ENCODE measurements at regions not wholly inside any gene's neighbourhood (a gene's known extent, or its start where the extent isn't known, plus 50 kb on each side); places are given as distances from the start of the nearest gene placed in this dataset.
"Not testable (repeated sequence)": the region's sequence is repeated elsewhere in the genome, so short reads cannot be mapped to it uniquely, and the experiment has no call there.

DNA sequence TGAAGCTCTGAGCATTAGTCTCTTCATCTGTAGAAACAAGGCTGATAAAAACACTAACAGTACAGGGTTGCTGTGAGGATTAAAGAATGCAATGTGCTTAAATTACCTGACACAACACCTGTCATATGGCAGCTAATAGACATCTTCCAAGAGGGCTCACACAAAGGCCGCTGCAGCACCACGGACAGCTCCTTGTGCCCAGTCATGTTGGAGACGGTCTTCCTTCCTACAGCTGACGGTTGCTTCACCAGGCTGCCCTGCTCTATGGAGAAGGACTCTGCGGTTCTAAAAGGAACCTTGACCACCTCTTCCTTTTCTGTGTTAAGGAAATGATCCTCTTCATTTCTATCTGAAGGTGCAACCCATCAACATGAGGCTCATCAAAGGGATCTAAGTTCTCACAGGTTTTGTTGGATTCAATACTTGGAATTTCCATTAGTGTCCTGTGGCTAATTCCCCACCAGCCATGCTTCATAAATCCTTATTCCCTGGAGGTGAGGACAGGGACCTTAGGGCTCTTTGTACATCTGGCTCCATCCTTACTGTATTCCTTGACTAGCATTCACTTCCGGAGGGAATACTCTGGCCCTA is 138.9 kb upstream of the CES5A start:
- peak; percentile 0 for DNase-seq (ENCODE audit: low read depth)

DNA sequence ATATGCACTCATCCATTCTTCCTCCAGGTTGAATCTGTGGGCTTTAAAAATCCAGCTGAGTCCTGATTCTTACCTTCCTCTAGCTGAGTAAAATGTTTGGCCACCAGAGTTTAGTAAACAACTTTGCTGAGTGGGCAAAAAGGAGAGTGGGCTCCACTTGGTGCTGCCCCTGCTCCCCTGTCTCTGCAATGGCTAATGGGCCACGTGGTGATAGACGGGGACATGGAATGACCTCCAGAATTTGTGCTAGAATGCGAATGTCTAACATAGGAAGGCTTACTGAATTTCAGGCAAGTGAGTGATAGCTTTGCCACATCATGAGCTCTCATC is 137.3 kb upstream of the CES5A start:
- DNase-seq (ENCODE audit: low read depth): no peak

DNA sequence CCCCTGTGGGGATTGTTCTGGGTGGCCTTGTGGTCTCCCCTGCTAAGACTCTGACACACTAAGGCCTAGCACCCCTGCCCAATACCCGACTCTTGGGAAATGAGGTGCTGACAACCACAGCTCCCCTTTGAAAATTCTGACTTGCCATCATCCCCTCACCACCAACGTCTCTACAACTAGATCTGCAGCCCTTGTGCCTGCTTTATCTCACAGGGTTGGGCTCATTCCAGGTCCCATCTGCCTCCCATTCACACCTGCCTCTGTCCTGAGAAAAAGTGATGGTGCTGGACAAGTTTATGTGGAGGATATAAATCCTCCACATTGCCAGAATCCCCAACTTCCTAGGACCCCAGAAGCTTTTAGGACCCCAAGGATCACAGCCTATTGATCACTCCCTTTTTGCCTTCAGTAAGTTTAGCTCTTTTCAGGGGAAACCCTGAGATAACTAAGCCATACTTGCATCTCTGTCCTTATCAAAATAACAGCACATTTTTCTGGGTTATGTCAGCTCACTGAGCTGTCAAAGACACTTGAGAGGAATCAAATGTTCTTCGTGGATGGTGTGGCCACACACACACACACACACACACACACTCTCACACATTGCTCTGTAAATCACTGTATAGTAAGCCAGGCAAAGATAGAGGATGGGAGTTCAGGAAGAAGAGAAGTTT is 136.8 kb upstream of the CES5A start:
- no peak for DNase-seq (ENCODE audit: low read depth)

DNA sequence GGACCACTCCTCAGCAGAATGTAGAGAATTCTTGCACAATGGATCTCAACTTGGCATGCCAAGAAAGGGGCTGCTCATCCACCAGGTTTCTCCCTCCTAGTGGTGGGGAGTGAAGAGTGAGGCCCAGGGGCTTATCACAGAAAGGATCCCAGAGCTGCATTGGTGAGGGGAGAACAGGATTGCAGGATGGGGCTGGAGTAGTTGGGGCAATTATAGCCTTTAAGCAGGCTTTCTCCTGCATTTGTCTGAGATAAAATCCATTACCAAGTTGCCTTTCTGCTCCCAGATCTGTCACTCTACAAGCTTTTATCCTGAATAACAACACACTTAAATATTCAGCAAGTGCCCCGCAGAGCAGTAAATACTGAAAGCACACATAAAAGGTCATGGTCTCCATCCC is 130.8 kb upstream of the CES5A start:
- DNase-seq (ENCODE audit: low read depth): no peak

DNA sequence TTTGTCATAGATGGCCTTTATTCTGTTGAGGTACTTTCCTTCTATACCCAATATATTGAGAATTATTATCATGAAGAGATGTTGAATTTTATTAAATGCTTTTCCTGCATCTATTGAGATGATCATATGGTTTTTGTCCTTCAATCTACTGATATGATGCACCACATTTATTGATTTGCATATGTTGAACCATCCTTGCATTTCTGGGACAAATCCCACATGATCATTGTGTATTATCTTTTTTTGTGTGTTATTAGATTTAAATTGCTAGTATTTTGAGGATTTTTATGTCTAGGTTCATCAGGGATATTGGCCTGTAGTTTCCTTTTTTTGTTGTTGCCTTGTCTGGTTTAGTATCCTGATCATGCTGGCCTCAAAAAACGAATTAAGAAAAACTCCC is 124.5 kb upstream of the CES5A start:
- DNase-seq (ENCODE audit: low read depth): no peak

DNA sequence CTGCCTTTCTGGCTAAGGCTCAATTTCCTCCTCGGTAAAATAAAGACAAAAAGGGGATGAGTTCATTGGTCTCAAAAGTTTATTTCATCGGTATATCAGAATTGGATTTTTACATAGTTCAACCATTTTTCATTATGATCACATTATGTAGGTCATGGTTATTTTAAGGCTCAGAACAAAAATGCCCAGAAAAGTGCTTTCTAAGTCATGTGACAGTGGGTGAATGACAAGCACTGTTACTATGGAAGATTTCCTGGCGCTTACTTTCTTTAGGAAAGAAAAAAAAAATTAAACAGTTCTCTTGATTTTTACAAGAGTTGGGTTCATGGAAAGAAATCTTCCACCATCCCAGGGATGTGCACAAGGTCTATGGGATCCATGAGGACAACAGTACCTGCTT is 117.9 kb upstream of the CES5A start:
- no peak for DNase-seq (ENCODE audit: low read depth)

DNA sequence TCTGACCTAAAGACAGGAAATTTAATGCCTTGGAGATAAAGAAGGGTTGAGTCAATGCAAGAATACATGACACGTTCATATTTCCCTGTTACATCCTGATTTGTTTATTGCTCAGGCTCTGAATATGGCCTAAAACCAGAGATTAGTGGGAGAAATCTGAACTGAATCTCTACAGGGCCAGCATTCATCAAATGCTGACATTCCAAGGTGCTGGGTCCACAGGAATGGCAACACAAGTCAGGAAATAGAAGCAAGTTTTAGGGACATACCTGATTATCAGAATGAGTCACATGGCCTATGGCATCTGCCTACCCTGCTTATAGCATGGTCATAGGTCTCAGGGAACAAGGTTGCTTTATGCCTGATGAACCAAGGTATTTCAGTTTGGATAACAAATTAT is 117.4 kb upstream of the CES5A start:
- DNase-seq (ENCODE audit: low read depth): no peak

DNA sequence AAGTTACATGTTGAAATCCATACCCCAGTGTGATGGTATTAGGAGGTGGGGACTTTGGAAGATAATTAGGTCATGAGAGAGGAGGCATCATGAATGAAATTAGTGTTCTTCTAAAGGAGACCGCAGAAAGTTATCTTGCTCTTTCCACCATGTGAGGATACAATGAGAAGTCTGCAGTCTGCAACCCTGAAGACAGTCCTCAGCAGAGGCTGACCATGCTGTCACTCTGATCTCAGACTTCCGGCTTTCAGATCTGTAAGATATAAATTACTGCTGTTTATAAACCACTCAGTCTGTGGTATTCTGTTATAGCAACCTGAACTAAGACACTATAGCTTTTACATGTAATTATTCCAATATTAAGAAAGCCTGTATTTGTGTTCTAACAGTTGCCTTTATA is 116.7 kb upstream of the CES5A start:
- DNase-seq (ENCODE audit: low read depth): no peak

DNA sequence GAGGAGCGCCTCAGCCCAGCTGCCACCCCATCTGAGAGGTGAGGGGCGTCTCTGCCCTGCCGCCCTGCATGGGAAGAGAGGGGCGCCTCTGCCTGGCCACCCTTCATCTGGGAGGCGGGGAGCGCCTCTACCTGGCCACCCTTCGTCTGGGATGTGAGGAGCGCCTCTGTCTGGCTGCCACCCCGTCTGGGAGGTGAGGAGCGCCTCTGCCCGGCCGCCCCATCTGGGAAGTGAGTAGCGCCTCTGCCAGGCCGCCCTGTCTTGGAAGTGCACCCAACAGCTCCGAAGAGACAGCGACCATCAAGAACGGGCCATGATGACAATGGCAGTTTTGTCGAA is 114.4 kb upstream of the CES5A start:
- no peak for DNase-seq (ENCODE audit: low read depth)

DNA sequence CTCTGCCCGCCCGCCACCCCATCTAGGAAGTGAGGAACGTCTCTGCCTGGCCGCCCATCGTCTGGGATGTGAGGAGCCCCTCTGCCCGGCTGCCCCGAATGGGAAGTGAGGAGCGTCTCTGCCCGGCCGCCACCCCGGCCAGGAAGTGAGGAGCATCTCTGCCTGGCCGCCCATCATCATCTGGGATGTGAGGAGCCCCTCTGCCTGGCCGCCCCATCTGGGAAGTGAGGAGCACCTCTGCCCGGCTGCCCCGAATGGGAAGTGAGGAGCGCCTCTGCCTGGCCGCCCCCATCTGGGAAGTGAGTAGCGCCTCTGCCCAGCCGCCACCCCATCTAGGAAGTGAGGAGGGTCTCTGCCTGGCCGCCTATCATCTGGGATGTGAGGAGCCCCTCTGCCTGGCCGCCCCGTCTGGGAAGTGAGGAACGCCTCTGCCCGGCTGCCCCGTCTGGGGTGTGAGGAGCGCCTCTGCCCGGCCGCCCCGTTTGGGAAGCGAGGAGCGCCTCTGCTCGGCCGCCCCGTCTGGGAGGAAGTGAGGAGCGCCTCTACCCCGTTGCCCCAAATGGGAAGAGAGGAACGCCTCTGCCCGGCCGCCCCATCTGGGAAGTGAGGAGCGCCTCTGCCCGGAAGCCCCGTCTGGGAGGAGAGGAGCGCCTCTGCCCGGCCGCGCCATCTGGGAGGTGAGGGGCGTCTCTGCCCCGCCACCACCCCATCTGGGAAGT is 113.8 kb upstream of the CES5A start:
- not testable (repeated sequence) for DNase-seq (ENCODE audit: low read depth)

DNA sequence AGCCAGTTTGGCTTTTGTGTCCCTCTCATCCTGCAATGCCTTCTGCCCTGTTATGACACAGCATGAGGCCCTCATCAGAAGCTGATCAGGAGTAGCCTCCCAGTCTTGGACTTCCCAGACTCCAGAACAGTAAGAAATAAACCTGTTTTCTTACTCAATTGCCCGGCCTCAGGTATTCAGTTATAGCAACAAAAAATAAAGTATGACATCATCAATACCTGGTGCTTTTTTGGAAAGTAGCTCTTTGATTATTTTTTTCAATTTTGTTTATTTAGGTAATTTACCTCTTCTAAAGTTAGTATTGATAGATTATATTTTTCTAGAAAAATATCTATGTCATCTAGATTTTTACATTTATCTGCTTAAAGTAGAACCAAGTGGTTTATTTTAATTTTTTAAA is 112.8 kb upstream of the CES5A start:
- DNase-seq (ENCODE audit: low read depth): no peak

DNA sequence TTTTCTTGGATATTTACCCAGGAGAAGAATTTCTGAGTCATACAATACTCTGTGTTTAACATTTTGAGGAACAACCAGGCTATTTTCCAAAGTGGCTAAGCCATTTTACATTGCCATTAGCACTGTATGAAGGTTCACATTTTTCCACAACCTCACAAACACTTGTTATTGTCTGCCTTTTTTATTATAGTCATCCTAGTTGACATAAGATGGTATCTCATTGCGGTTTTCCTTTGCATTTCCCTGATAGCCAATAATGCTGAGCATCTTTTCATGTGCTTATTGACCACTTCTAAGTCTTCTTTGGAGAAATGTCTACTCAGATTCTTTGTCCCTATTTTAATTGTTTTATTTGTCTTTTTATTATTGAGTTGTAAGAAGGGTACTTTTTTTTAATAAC is 107.4 kb upstream of the CES5A start:
- DNase-seq (ENCODE audit: low read depth): no peak

DNA sequence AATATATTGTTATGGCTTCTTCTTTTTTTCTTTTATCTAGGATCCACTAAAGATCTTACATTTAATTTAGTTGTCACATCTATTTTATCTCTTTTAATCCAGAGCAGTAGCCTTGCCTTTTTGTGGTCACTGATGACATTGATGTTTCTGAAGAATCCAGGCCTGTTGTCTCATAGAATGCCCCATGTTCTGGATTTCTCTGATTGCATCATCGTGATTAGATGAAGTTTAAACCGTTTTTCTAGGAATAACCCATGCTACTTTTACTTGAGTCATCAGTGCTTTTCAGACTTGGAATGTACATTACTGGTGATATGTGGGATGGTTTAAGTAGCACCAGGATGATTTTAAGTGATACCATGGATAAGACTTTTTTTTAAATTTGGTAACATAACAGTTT is 106.4 kb upstream of the CES5A start:
- DNase-seq (ENCODE audit: low read depth): no peak

DNA sequence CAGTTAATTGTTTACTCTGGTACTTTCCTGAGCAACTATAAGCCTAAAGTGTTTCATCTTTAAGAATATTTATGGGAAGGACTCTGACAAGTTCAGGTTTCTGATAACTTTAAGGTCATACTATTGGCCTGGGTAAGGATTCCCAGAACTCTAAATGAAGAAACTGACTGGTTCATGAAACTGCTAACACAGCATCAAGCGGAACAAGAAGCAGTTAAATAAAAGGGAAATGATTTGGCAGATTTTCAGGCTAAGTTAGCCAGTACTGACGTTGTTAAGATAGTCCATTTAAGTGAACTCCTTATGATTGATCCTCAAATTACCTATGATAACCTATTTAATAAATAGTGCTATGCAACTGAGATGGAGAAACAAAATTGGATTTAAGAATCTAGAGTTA is 101.6 kb upstream of the CES5A start:
- DNase-seq (ENCODE audit: low read depth): no peak

DNA sequence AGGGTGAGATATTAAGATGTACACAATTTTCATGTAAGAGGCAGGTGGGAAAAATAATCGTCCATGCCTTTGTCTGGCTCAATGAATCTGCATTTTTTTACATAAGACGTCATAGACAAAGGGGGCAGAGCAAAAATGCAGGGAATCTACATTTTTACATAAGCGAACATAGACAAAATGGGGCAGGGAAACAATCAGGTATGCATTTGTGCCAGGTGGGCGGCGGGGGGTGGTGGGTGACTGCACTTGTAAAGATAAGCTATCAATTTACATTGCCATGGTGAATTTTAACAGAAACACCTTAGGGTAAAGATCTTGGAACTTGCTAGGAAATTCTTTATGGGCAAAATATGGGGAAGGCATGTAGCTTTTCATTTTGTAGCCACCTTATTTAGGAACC is 96.3 kb upstream of the CES5A start:
- no peak for DNase-seq (ENCODE audit: low read depth)

DNA sequence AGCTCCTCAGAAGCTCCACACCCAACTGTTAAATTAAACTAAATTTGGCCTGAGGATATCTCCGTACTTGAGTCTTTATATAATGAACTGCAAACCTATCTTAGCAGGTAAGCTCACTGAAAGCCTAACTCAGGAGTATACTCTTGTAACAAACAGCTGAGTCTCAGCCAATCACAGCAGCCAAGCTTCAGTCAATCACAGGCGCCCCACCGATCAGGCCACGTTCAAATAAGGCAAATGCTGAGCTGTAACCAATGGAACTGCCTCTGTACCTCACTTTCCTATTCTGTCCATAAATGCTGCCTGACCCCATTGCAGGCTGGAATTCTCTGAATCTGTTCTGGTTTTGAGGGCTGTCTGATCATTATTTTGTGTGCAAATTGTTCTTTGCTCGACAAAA is 93.0 kb upstream of the CES5A start:
- DNase-seq (ENCODE audit: low read depth): no peak

DNA sequence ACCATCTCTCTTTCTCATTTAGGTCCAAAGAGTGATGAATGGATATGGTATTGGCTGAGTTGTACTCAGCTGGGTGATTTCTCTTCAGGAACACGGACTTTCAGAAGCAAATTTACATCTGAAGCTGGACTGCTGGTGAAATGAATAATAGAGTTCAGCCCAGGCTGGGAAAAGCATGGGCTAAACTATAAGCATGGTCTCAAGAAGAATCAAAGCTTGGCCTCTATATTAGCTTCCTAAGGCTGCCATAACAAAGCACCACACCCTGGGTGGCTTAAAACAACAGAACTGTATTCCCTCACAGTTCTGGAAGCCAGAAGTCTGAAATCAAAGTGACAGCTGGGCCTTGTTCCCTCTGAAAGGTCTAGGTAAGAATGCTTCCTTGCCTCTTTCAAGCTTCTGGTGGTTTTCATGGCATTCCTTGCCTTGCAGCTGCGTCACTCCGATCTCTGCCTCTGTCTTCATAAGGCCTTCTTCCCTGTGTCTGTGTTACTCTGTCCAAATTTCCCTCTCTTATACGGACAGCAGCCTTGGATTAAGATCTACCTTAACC is 89.8 kb upstream of the CES5A start:
- no peak for DNase-seq (ENCODE audit: low read depth)

DNA sequence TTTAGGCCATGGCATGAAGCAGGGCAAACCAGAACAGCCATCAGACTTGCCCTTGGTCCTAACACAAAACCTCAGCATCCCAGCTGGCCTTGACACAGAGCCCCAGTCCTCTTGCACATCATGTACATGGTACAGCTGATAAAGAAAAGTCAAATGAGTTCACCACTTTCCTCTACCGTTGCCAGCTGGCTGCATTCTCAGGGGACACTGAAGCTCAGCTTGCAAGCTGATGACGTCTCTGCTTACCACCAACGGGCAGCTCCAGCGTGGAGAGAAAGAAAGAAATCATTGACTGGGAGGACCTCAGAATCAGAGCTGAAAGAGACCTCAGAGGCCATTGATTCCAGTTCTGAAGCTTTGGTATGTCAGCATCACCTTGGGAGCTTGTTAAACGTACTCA is 80.7 kb upstream of the CES5A start:
- peak; percentile 7 for DNase-seq (ENCODE audit: low read depth)

DNA sequence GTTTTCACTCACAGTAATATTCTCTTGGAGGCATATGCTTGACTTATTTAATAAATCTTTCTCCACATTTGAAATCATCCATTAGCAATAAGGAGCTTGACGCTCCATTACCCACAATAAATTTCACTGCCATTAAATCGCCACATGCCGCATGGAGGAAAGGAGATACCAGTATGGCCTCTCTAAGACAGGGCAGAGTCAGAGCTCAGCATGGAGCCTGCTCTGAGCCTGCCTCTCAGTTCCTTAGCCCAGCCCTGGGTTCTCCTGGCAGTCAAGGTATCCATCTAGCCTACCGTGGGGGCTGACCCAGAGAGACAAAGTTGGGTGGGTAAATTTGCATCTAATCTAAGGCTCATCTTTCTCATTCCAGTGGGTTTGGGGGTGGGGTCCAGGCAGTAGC is 80.3 kb upstream of the CES5A start:
- no peak for DNase-seq (ENCODE audit: low read depth)

DNA sequence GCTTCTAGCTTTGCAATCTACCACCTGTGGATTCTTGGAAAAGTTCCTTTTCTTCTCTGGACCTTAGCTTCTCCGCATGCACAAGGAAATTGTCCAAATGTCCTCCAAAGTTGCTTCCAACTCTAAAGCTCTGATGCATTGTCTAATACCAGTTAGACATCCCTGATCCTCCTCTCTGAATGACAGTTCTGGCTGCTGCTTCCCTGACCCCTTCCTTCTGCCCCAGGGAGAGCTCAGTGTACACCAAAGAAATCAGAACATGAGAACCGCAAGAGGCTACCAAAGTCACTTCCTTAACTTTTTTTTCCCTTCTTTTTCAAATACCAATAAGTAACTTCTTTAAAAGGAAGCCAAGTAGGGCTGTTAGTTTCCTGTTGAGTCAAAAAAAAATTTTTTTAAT is 79.7 kb upstream of the CES5A start:
- DNase-seq (ENCODE audit: low read depth): no peak

DNA sequence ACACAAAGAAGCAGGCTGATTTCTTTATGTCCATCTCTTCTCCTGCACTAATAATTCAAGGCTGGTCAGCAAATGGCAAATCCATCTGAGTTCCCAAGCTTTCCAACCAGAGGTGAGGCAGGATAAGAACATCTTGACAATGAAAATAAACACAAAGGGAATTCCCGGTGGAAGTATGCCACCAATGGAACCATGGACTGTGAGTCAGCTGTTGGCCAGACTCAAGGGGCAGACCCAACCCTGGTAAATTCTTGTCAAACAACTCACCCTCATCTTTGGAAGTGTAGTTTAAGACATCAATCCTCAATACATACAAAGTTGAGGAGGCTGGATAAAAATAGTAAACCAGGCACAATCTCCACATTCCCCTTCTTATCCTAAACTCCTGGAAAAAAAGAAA is 74.3 kb upstream of the CES5A start:
- DNase-seq (ENCODE audit: low read depth): peak; percentile 2

DNA sequence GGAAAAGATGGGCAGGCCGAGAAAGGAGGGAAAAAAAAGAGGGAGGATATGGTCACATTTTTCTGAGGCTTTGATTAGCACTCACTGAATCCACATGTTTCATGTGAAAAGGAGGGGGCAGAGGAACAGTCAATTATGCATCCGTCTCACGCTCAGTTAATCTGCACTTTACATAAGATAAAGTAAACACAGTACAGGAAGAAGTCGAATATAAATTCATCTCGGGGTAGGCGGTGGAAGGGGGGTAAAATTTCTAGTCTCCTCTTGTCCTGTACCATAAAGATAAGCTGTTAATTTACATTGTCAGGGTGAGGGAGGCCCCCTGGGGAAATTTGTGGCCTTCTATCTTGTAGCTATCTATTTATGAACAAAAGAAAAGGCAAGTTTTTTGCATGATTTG is 73.1 kb upstream of the CES5A start:
- DNase-seq (ENCODE audit: low read depth): no peak

DNA sequence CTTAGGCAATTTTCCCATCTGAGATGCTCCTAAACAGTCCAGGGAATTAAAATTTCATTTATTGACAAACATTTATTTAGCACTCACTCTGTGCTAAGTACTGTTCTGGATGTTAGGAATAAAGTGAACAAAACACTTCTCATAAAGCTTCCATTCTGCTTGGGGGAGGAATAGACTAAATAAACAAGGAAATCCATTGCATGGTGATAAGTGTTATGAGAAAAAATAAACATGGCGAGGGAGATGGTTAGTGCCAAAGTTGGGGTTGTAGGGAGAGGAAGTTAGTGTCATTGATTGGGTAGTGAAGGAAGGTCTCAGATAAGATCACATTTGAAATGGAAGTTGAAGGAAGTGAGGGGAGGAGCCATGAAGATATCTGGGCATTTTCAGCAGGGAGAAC is 72.2 kb upstream of the CES5A start:
- no peak for DNase-seq (ENCODE audit: low read depth)

DNA sequence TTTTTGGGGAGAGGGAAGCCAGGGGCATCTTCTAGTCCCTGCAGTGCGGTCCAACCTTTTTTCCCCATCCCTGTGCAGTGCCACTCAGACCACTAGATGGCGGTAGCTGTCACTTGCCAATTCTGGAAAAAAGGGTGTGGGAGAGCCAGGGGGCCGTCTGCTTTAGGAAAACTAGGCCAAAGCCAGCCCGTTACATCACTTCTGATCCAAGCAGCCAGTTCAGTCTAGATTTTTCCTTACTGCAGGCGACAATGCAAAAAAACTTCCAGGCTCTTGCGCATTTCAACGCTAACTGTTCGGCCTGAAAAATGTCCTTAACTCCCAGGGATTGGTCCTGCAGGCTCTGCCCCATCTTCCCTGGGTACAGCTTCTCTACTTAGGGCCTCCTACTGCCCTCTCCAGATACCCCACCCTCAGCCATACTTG is 69.2 kb upstream of the CES5A start:
- DNase-seq (ENCODE audit: low read depth): peak; percentile 45
